ENCODE measurements at regions not wholly inside any gene's neighbourhood (a gene's known extent, or its start where the extent isn't known, plus 50 kb on each side); places are given as distances from the start of the nearest gene placed in this dataset.

GRCh38 chr1:30242168-30242567, 481.2 kb downstream of the MATN1 start:
- Histone ChIP-seq H3K9ac (ENCODE audit: low read length) (no peak overlapping the region), H3K36me3 (ENCODE audit: control insufficient read depth, low read depth, low read length) (no peaks in the 10 kb centered on the region), H3K27ac (ENCODE audit: low read length) (no peak overlapping the region), H3K9me3 (ENCODE audit: control insufficient read depth, low read depth, low read length) (no peaks in the 10 kb centered on the region), H3K4me1 (ENCODE audit: control insufficient read depth, low read depth, low read length) (no peaks in the 10 kb centered on the region), H3K4me3 (ENCODE audit: low read length) (no peak overlapping the region), H3K27me3 (ENCODE audit: control insufficient read depth, insufficient read depth, low read length) (no peaks in the 10 kb centered on the region)

GRCh38 chr1:30241681-30242080, 481.7 kb downstream of the MATN1 start:
- no peaks in the 10 kb centered on the region for H3K4me1 ChIP-seq (ENCODE audit: control insufficient read depth, low read depth, low read length)
- H3K9ac ChIP-seq (ENCODE audit: low read length) = no peak overlapping the region
- no peaks in the 10 kb centered on the region for H3K9me3 ChIP-seq (ENCODE audit: control insufficient read depth, low read depth, low read length)
- H3K36me3 ChIP-seq (ENCODE audit: control insufficient read depth, low read depth, low read length) = no peaks in the 10 kb centered on the region
- no peak overlapping the region for H3K27ac ChIP-seq (ENCODE audit: low read length)
- H3K4me3 ChIP-seq (ENCODE audit: low read length) = no peak overlapping the region
- no peaks in the 10 kb centered on the region for H3K27me3 ChIP-seq (ENCODE audit: control insufficient read depth, insufficient read depth, low read length)

- no peak overlapping the region for H3K27ac ChIP-seq (ENCODE audit: low read length)
- no peak overlapping the region for H3K4me3 ChIP-seq (ENCODE audit: low read length)
- H3K4me1 ChIP-seq (ENCODE audit: control insufficient read depth, low read depth, low read length) = no peaks in the 10 kb centered on the region
- H3K9ac ChIP-seq (ENCODE audit: low read length) = no peak overlapping the region
- H3K9me3 ChIP-seq (ENCODE audit: control insufficient read depth, low read depth, low read length) = no peaks in the 10 kb centered on the region
- no peaks in the 10 kb centered on the region for H3K36me3 ChIP-seq (ENCODE audit: control insufficient read depth, low read depth, low read length)
- no peaks in the 10 kb centered on the region for H3K27me3 ChIP-seq (ENCODE audit: control insufficient read depth, insufficient read depth, low read length)
Measured at GRCh38 chr1:30234091-30234490, 489.3 kb downstream of the MATN1 start.

GRCh38 chr1:30232288-30232899, 491.0 kb downstream of the MATN1 start:
- Histone ChIP-seq H3K36me3 (ENCODE audit: control insufficient read depth, low read depth, low read length) (no peaks in the 10 kb centered on the region), H3K4me3 (ENCODE audit: low read length) (no peak overlapping the region), H3K27me3 (ENCODE audit: control insufficient read depth, insufficient read depth, low read length) (no peaks in the 10 kb centered on the region), H3K27ac (ENCODE audit: low read length) (no peak overlapping the region), H3K9ac (ENCODE audit: low read length) (no peak overlapping the region), H3K9me3 (ENCODE audit: control insufficient read depth, low read depth, low read length) (no peaks in the 10 kb centered on the region), H3K4me1 (ENCODE audit: control insufficient read depth, low read depth, low read length) (no peaks in the 10 kb centered on the region)

GRCh38 chr1:30229960-30230359, 493.4 kb downstream of the MATN1 start:
- no peaks in the 10 kb centered on the region for H3K9me3 ChIP-seq (ENCODE audit: control insufficient read depth, low read depth, low read length)
- no peak overlapping the region for H3K4me3 ChIP-seq (ENCODE audit: low read length)
- no peaks in the 10 kb centered on the region for H3K36me3 ChIP-seq (ENCODE audit: control insufficient read depth, low read depth, low read length)
- no peak overlapping the region for H3K27ac ChIP-seq (ENCODE audit: low read length)
- no peak overlapping the region for H3K9ac ChIP-seq (ENCODE audit: low read length)
- no peaks in the 10 kb centered on the region for H3K27me3 ChIP-seq (ENCODE audit: control insufficient read depth, insufficient read depth, low read length)
- H3K4me1 ChIP-seq (ENCODE audit: control insufficient read depth, low read depth, low read length) = no peaks in the 10 kb centered on the region

GRCh38 chr1:30229557-30229956, 493.8 kb downstream of the MATN1 start:
- H3K36me3 ChIP-seq (ENCODE audit: control insufficient read depth, low read depth, low read length) = no peaks in the 10 kb centered on the region
- no peaks in the 10 kb centered on the region for H3K4me1 ChIP-seq (ENCODE audit: control insufficient read depth, low read depth, low read length)
- H3K4me3 ChIP-seq (ENCODE audit: low read length) = no peak overlapping the region
- no peaks in the 10 kb centered on the region for H3K27me3 ChIP-seq (ENCODE audit: control insufficient read depth, insufficient read depth, low read length)
- H3K27ac ChIP-seq (ENCODE audit: low read length) = no peak overlapping the region
- no peak overlapping the region for H3K9ac ChIP-seq (ENCODE audit: low read length)
- H3K9me3 ChIP-seq (ENCODE audit: control insufficient read depth, low read depth, low read length) = no peaks in the 10 kb centered on the region

- Histone ChIP-seq H3K4me3 (ENCODE audit: low read length) (no peak overlapping the region), H3K4me1 (ENCODE audit: control insufficient read depth, low read depth, low read length) (no peaks in the 10 kb centered on the region), H3K27me3 (ENCODE audit: control insufficient read depth, insufficient read depth, low read length) (no peaks in the 10 kb centered on the region), H3K27ac (ENCODE audit: low read length) (no peak overlapping the region), H3K36me3 (ENCODE audit: control insufficient read depth, low read depth, low read length) (no peaks in the 10 kb centered on the region), H3K9ac (ENCODE audit: low read length) (no peak overlapping the region), H3K9me3 (ENCODE audit: control insufficient read depth, low read depth, low read length) (no peaks in the 10 kb centered on the region)
Measured at GRCh38 chr1:30226648-30227047, 496.7 kb downstream of the MATN1 start.

GRCh38 chr1:30225357-30225756, 498.0 kb downstream of the MATN1 start:
- H3K36me3 ChIP-seq (ENCODE audit: control insufficient read depth, low read depth, low read length) = no peaks in the 10 kb centered on the region
- H3K9me3 ChIP-seq (ENCODE audit: control insufficient read depth, low read depth, low read length) = no peaks in the 10 kb centered on the region
- H3K27ac ChIP-seq (ENCODE audit: low read length) = no peak overlapping the region
- no peaks in the 10 kb centered on the region for H3K4me1 ChIP-seq (ENCODE audit: control insufficient read depth, low read depth, low read length)
- no peak overlapping the region for H3K9ac ChIP-seq (ENCODE audit: low read length)
- no peak overlapping the region for H3K4me3 ChIP-seq (ENCODE audit: low read length)
- H3K27me3 ChIP-seq (ENCODE audit: control insufficient read depth, insufficient read depth, low read length) = no peaks in the 10 kb centered on the region

- Histone ChIP-seq H3K27ac (ENCODE audit: low read length) (no peak overlapping the region), H3K9me3 (ENCODE audit: control insufficient read depth, low read depth, low read length) (no peaks in the 10 kb centered on the region), H3K4me1 (ENCODE audit: control insufficient read depth, low read depth, low read length) (no peaks in the 10 kb centered on the region), H3K9ac (ENCODE audit: low read length) (no peak overlapping the region), H3K4me3 (ENCODE audit: low read length) (no peak overlapping the region), H3K27me3 (ENCODE audit: control insufficient read depth, insufficient read depth, low read length) (no peaks in the 10 kb centered on the region), H3K36me3 (ENCODE audit: control insufficient read depth, low read depth, low read length) (no peaks in the 10 kb centered on the region)
Measured at GRCh38 chr1:30219675-30220074, 503.7 kb downstream of the MATN1 start.

GRCh38 chr1:30218438-30218837, 504.9 kb downstream of the MATN1 start:
- H3K4me1 ChIP-seq (ENCODE audit: control insufficient read depth, low read depth, low read length) = no peaks in the 10 kb centered on the region
- H3K27ac ChIP-seq (ENCODE audit: low read length) = no peak overlapping the region
- no peak overlapping the region for H3K4me3 ChIP-seq (ENCODE audit: low read length)
- H3K9me3 ChIP-seq (ENCODE audit: control insufficient read depth, low read depth, low read length) = no peaks in the 10 kb centered on the region
- no peak overlapping the region for H3K9ac ChIP-seq (ENCODE audit: low read length)
- no peaks in the 10 kb centered on the region for H3K27me3 ChIP-seq (ENCODE audit: control insufficient read depth, insufficient read depth, low read length)
- no peaks in the 10 kb centered on the region for H3K36me3 ChIP-seq (ENCODE audit: control insufficient read depth, low read depth, low read length)

- no peaks in the 10 kb centered on the region for H3K4me1 ChIP-seq (ENCODE audit: control insufficient read depth, low read depth, low read length)
- H3K9ac ChIP-seq (ENCODE audit: low read length) = no peak overlapping the region
- H3K4me3 ChIP-seq (ENCODE audit: low read length) = no peak overlapping the region
- H3K9me3 ChIP-seq (ENCODE audit: control insufficient read depth, low read depth, low read length) = no peaks in the 10 kb centered on the region
- no peaks in the 10 kb centered on the region for H3K36me3 ChIP-seq (ENCODE audit: control insufficient read depth, low read depth, low read length)
- no peak overlapping the region for H3K27ac ChIP-seq (ENCODE audit: low read length)
- no peaks in the 10 kb centered on the region for H3K27me3 ChIP-seq (ENCODE audit: control insufficient read depth, insufficient read depth, low read length)
Measured at GRCh38 chr1:30216602-30217001, 506.8 kb downstream of the MATN1 start.

GRCh38 chr1:30213936-30214335, 509.4 kb downstream of the MATN1 start:
- Histone ChIP-seq H3K9ac (ENCODE audit: low read length) (no peak overlapping the region), H3K27ac (ENCODE audit: low read length) (no peak overlapping the region), H3K9me3 (ENCODE audit: control insufficient read depth, low read depth, low read length) (no peaks in the 10 kb centered on the region), H3K36me3 (ENCODE audit: control insufficient read depth, low read depth, low read length) (no peaks in the 10 kb centered on the region), H3K27me3 (ENCODE audit: control insufficient read depth, insufficient read depth, low read length) (no peaks in the 10 kb centered on the region), H3K4me3 (ENCODE audit: low read length) (no peak overlapping the region), H3K4me1 (ENCODE audit: control insufficient read depth, low read depth, low read length) (no peaks in the 10 kb centered on the region)

Measured in iPS-18a (cell line).